Thyroid gland (tissue), 4 donors: ENCODE measurements at regions not wholly inside any gene's neighbourhood (a gene's known extent, or its start where the extent isn't known, plus 50 kb on each side); places are given as distances from the start of the nearest gene placed in this dataset.

Experiments
- POLR2A ChIP-seq, 2 donors: fragments of 450-650 bp; IDR thresholded peaks; one replicate each; pipeline ENCODE4 v1.6.1; 2017; ENCODE audit warnings: antibody characterized with exemption in 2 of 2, mild to moderate bottlenecking in 2 of 2, moderate library complexity in 1 of 2
- TF ChIP-seq, protein P1 (sequence below), 6 experiments: fragments of 200-600 bp in 3 of 6; fragments of 450-650 bp in 3 of 6; sonication (generic) in 3 of 6; IDR thresholded peaks; one replicate each; pipeline ENCODE4 v1.5.1; 2016 to 2019; ENCODE audit warnings: antibody characterized with exemption in 6 of 6, mild to moderate bottlenecking in 2 of 6, inconsistent platforms in 1 of 6, moderate library complexity in 1 of 6

DNA sequence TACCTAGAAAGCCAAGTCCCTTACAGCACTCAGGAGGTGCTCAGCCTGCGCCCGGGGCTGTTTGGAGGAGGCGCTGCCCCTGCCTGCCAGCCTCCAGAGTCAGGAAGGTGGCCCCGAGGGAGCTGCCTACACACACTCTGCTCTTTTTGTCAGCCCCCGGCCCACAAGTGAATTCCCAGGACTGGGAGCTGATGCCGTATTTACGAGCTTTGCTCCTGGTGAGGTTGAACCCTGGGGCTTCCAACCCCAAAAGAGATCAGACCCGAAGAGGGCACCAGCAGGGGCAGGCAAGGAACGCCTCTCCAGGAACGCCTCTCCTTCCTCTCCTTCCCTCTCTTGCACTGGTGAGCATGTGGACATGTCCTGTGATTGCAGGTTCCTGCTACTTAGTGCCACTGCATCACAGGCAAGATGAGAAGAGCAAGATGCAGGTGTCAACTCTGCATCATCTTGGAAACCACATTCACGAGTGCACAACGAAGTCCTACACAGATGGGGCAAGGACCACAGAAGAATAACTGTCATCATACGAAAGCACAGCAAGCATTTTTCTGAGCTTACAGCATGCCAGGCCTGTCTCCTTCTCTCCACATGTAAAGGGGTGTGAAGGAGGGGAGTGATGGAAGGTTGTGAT, 126.7 kb downstream of the NDUFA10 start:
- TF ChIP-seq, protein P1, sequence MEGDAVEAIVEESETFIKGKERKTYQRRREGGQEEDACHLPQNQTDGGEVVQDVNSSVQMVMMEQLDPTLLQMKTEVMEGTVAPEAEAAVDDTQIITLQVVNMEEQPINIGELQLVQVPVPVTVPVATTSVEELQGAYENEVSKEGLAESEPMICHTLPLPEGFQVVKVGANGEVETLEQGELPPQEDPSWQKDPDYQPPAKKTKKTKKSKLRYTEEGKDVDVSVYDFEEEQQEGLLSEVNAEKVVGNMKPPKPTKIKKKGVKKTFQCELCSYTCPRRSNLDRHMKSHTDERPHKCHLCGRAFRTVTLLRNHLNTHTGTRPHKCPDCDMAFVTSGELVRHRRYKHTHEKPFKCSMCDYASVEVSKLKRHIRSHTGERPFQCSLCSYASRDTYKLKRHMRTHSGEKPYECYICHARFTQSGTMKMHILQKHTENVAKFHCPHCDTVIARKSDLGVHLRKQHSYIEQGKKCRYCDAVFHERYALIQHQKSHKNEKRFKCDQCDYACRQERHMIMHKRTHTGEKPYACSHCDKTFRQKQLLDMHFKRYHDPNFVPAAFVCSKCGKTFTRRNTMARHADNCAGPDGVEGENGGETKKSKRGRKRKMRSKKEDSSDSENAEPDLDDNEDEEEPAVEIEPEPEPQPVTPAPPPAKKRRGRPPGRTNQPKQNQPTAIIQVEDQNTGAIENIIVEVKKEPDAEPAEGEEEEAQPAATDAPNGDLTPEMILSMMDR (IDR thresholded peaks at IDR 0.05), result no peak
- no peak for TF ChIP-seq POLR2A (IDR thresholded peaks at IDR 0.05)
